ENCODE measurements at regions not wholly inside any gene's neighbourhood (a gene's known extent, or its start where the extent isn't known, plus 50 kb on each side); places are given as distances from the start of the nearest gene placed in this dataset.

- Mint-ChIP-seq H3K4me3 (ENCODE audit: unreplicated experiment) (no peak overlapping the region), H3K9me3 (ENCODE audit: unreplicated experiment) (peaks cover 4% of the 10 kb centered on the region), H3K36me3 (ENCODE audit: unreplicated experiment) (peaks cover 5% of the 10 kb centered on the region)
Measured at GRCh38 chr2:5576015-5576414, 116.2 kb upstream of the SOX11 start.

DNA sequence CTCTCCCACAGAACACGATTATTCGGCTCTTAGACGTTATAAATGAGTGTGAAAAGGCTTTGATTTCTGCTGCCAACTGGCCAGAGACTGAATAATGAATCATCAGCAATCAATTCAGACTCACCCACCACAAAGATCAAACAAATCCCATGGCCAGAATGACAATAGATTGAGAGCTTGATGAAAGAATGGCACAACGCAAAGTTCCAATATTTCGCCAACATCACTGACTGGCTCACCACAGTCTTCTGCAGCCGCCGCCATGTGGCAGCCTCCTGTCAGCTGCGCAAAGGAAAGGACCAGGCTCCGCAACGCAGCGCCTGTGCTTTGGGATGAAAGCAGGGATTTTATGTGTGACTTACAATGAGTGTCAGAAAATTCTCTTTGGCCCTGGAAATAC, 104.4 kb upstream of the SOX11 start:
- no peaks in the 10 kb centered on the region for H3K27me3 Mint-ChIP-seq (ENCODE audit: unreplicated experiment)
- H3K4me1 Mint-ChIP-seq (ENCODE audit: low read depth, unreplicated experiment) = no peaks in the 10 kb centered on the region
- H3K27ac Mint-ChIP-seq (ENCODE audit: unreplicated experiment) = no peak overlapping the region
- H3K36me3 Mint-ChIP-seq (ENCODE audit: unreplicated experiment) = peaks cover 4% of the 10 kb centered on the region
- no peak for DNase-seq
- H3K9me3 Mint-ChIP-seq (ENCODE audit: unreplicated experiment) = no peaks in the 10 kb centered on the region
- no peak overlapping the region for H3K4me3 Mint-ChIP-seq (ENCODE audit: unreplicated experiment)
- no peak for TF ChIP-seq CTCF (IDR thresholded peaks at IDR 0.05; ENCODE audit: partially characterized antibody, unreplicated experiment)

More at GRCh38 chr2:5576015-5576414, 116.2 kb upstream of the SOX11 start:
- no peak overlapping the region for H3K27ac Mint-ChIP-seq (ENCODE audit: unreplicated experiment)
- TF ChIP-seq CTCF (IDR thresholded peaks at IDR 0.05; ENCODE audit: partially characterized antibody, unreplicated experiment) = no peak
- no peaks in the 10 kb centered on the region for H3K27me3 Mint-ChIP-seq (ENCODE audit: unreplicated experiment)
- no peak for DNase-seq
- H3K4me1 Mint-ChIP-seq (ENCODE audit: low read depth, unreplicated experiment) = no peaks in the 10 kb centered on the region

GRCh38 chr2:5588601-5589000, 103.6 kb upstream of the SOX11 start:
- Mint-ChIP-seq H3K27me3 (ENCODE audit: unreplicated experiment) (no peaks in the 10 kb centered on the region), H3K4me3 (ENCODE audit: unreplicated experiment) (no peak overlapping the region), H3K4me1 (ENCODE audit: low read depth, unreplicated experiment) (no peaks in the 10 kb centered on the region), H3K27ac (ENCODE audit: unreplicated experiment) (no peak overlapping the region), H3K36me3 (ENCODE audit: unreplicated experiment) (no peaks in the 10 kb centered on the region), H3K9me3 (ENCODE audit: unreplicated experiment) (no peaks in the 10 kb centered on the region)
- no peak for DNase-seq
- TF ChIP-seq CTCF (IDR thresholded peaks at IDR 0.05; ENCODE audit: partially characterized antibody, unreplicated experiment) = no peak

DNA sequence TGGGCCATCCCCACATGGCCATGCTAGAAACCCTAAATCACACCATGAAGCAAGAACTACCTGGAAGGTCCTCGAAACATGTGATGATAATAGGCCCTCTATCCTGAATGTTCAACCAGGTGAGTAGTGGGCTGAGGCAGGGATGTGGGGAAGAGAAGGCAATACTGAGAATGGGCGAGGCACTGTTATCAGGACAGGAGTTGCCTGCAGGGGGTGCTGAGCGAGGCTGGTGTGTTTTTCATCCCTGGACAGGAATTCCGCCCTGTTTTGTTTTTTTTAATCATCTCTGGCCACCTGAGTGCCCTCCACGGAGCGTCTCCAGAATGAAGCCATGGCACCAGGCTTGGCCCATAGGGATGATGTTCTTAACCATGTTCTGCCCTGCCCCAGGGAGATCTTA, 103.0 kb upstream of the SOX11 start:
- Mint-ChIP-seq H3K27me3 (ENCODE audit: unreplicated experiment) (no peaks in the 10 kb centered on the region), H3K4me3 (ENCODE audit: unreplicated experiment) (no peak overlapping the region), H3K4me1 (ENCODE audit: low read depth, unreplicated experiment) (no peaks in the 10 kb centered on the region), H3K9me3 (ENCODE audit: unreplicated experiment) (no peaks in the 10 kb centered on the region), H3K27ac (ENCODE audit: unreplicated experiment) (no peak overlapping the region), H3K36me3 (ENCODE audit: unreplicated experiment) (no peaks in the 10 kb centered on the region)
- no peak for TF ChIP-seq CTCF (IDR thresholded peaks at IDR 0.05; ENCODE audit: partially characterized antibody, unreplicated experiment)
- DNase-seq = no peak

DNA sequence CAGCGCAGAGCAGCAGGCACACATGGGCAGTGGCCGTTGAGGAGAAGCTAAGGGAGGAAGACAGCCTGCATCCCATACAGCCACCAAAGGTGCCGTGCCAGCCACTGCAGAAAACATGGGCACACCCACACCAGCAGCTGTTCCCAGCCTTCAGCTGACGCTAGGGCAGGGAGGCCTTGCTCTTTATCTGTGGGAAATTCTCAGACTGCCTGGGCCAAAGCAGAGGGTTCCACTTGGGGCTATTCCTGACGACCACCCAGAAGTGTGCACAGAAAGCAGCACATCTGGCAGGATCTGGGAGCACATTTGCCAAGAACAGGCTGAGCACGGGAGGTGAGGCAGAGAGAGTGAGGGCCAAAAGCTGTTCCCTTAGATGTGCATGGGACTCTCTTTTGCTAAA, 101.3 kb upstream of the SOX11 start:
- H3K27ac Mint-ChIP-seq (ENCODE audit: unreplicated experiment) = no peak overlapping the region
- no peak for DNase-seq
- H3K4me3 Mint-ChIP-seq (ENCODE audit: unreplicated experiment) = no peak overlapping the region
- no peaks in the 10 kb centered on the region for H3K9me3 Mint-ChIP-seq (ENCODE audit: unreplicated experiment)
- no peaks in the 10 kb centered on the region for H3K36me3 Mint-ChIP-seq (ENCODE audit: unreplicated experiment)
- peaks cover 3% of the 10 kb centered on the region for H3K4me1 Mint-ChIP-seq (ENCODE audit: low read depth, unreplicated experiment)
- no peaks in the 10 kb centered on the region for H3K27me3 Mint-ChIP-seq (ENCODE audit: unreplicated experiment)
- TF ChIP-seq CTCF (IDR thresholded peaks at IDR 0.05; ENCODE audit: partially characterized antibody, unreplicated experiment) = no peak
